Fibroblast of lung (primary cell): ENCODE measurements at regions not wholly inside any gene's neighbourhood (a gene's known extent, or its start where the extent isn't known, plus 50 kb on each side); places are given as distances from the start of the nearest gene placed in this dataset.
"Not testable (repeated sequence)": the region's sequence is repeated elsewhere in the genome, so short reads cannot be mapped to it uniquely, and the experiment has no call there.

ENCODE experiments used
- EZH2 ChIP-seq: IDR thresholded peaks from 2 replicates; pipeline ENCODE4 v1.5.1; 2012; ENCODE audit warnings: low read length, control low read depth, mild to moderate bottlenecking; ENCODE audit errors: missing control alignments
- TF ChIP-seq, protein P1 (sequence below), 2 donors: IDR thresholded peaks in 1 of 2; conservative IDR thresholded peaks in 1 of 2; 1 replicate in 1 of 2; 2 replicates in 1 of 2; pipeline ENCODE4 v1.5.1; 2011 to 2012; ENCODE audit warnings: low read length in 2 of 2, control low read depth in 1 of 2, inconsistent platforms in 1 of 2, low read depth in 1 of 2, mild to moderate bottlenecking in 1 of 2

DNA sequence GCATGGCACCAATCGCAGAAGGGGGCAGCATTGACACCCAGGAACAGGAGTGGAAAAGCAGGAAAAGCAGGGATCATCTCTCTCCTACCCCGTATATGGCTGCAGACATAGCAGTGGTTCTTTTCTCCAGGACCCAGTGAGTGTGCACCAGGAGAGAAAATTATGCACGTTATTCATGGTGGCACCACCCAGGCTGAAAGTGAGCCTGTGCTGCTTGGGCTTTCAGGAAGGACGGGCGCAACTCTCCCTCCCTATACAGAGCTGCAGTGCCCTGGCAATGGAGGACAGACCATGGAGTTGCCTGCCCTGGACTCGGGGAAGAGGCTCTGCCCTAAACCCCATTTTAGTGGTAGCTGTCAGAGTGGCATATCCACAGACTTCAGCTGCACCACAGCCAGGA, 132.1 kb downstream of the PPIAL4A start:
- TF ChIP-seq, protein P1, sequence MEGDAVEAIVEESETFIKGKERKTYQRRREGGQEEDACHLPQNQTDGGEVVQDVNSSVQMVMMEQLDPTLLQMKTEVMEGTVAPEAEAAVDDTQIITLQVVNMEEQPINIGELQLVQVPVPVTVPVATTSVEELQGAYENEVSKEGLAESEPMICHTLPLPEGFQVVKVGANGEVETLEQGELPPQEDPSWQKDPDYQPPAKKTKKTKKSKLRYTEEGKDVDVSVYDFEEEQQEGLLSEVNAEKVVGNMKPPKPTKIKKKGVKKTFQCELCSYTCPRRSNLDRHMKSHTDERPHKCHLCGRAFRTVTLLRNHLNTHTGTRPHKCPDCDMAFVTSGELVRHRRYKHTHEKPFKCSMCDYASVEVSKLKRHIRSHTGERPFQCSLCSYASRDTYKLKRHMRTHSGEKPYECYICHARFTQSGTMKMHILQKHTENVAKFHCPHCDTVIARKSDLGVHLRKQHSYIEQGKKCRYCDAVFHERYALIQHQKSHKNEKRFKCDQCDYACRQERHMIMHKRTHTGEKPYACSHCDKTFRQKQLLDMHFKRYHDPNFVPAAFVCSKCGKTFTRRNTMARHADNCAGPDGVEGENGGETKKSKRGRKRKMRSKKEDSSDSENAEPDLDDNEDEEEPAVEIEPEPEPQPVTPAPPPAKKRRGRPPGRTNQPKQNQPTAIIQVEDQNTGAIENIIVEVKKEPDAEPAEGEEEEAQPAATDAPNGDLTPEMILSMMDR (conservative IDR thresholded peaks at IDR 0.05 in 1 of 2, IDR thresholded peaks at IDR 0.05 in 1 of 2; ENCODE audit: low read depth in 1 of 2, low read length in 2 of 2) = not testable (repeated sequence)
- not testable (repeated sequence) for TF ChIP-seq EZH2
